HAP-1 (cell line): ENCODE measurements at regions not wholly inside any gene's neighbourhood (a gene's known extent, or its start where the extent isn't known, plus 50 kb on each side); places are given as distances from the start of the nearest gene placed in this dataset.

Source experiments
- DNase-seq, 2 experiments: peaks; one replicate each; pipeline ENCODE4 v3.0.0-alpha.2; 2016 to 2020; ENCODE audit warnings: low spot score in 2 of 2
- H3K27me3 ChIP-seq: fragments of 250-450 bp; sonication (Bioruptor Pico); 2 replicates; pipeline ENCODE4 v1.5.1; 2020; ENCODE audit warnings: low read depth, mild to moderate bottlenecking, moderate library complexity
- H3K36me3 ChIP-seq: fragments of 250-450 bp; sonication (Bioruptor Pico); replicated peaks from 2 replicates; pipeline ENCODE4 v1.5.1; 2020; ENCODE audit warnings: mild to moderate bottlenecking
- H3K4me1 ChIP-seq: fragments of 250-450 bp; sonication (Bioruptor Pico); 2 replicates; pipeline ENCODE4 v1.5.1; 2020; ENCODE audit warnings: mild to moderate bottlenecking
- H3K4me3 ChIP-seq: fragments of 250-450 bp; sonication (Bioruptor Pico); 2 replicates; pipeline ENCODE4 v1.5.1; 2020; ENCODE audit warnings: mild to moderate bottlenecking, moderate library complexity
- H3K9me3 ChIP-seq: fragments of 250-450 bp; sonication (Bioruptor Pico); 2 replicates; pipeline ENCODE4 v1.5.1; 2020; ENCODE audit warnings: mild to moderate bottlenecking, moderate library complexity
- in situ Hi-C: fragments of 300-500 bp; cut with MboI; formaldehyde crosslinking; loops from 3 replicates; pipeline ENCODE4 v1.14.3; 2020; ENCODE audit warnings: low sequenced_read_pairs, inconsistent platforms, mixed read lengths

- H3K27me3 ChIP-seq, result no peaks in the 10 kb centered on the region
- peaks cover 6% of the 10 kb centered on the region for H3K4me1 ChIP-seq
- no peaks in the 10 kb centered on the region for H3K9me3 ChIP-seq
- no peak for DNase-seq
- H3K4me3 ChIP-seq, result no peak overlapping the region
- H3K36me3 ChIP-seq, result no peaks in the 10 kb centered on the region
- in situ Hi-C loops, result loop anchor here (10.0 kb wide), 1 partner anchor 527 kb away; no protein-coding TSS in a partner anchor
Measured at GRCh38 chr6:163951326-163951725, 536.8 kb downstream of the QKI start.

GRCh38 chr6:163950159-163950558 lies 535.6 kb downstream of the QKI start:
- H3K9me3 ChIP-seq, result no peaks in the 10 kb centered on the region

GRCh38 chr6:163949431-163949830 lies 534.9 kb downstream of the QKI start:
- H3K4me3 ChIP-seq, result no peak overlapping the region
- in situ Hi-C loops, result no loop called here

More at GRCh38 chr6:163950159-163950558, 535.6 kb downstream of the QKI start:
- in situ Hi-C loops, result loop anchor here (10.0 kb wide), 1 partner anchor 525 kb away; no protein-coding TSS in a partner anchor
- Histone ChIP-seq H3K4me1 (peaks cover 4% of the 10 kb centered on the region), H3K4me3 (no peak overlapping the region), H3K36me3 (no peaks in the 10 kb centered on the region), H3K27me3 (no peaks in the 10 kb centered on the region)
- no peak for DNase-seq

GRCh38 chr6:163948250-163948649 lies 533.7 kb downstream of the QKI start:
- in situ Hi-C loops, result no loop called here

More at GRCh38 chr6:163949431-163949830, 534.9 kb downstream of the QKI start:
- no peak for DNase-seq
- H3K27me3 ChIP-seq, result no peaks in the 10 kb centered on the region
- no peaks in the 10 kb centered on the region for H3K36me3 ChIP-seq
- H3K9me3 ChIP-seq, result no peaks in the 10 kb centered on the region
- H3K4me1 ChIP-seq, result peaks cover 4% of the 10 kb centered on the region

GRCh38 chr6:163947276-163947675 lies 532.8 kb downstream of the QKI start:
- Histone ChIP-seq H3K9me3 (no peaks in the 10 kb centered on the region), H3K4me1 (peaks cover 11% of the 10 kb centered on the region), H3K36me3 (no peaks in the 10 kb centered on the region), H3K27me3 (no peaks in the 10 kb centered on the region), H3K4me3 (no peak overlapping the region)
- no peak for DNase-seq
- in situ Hi-C loops, result no loop called here

More at GRCh38 chr6:163948250-163948649, 533.7 kb downstream of the QKI start:
- Histone ChIP-seq H3K4me3 (no peak overlapping the region), H3K36me3 (no peaks in the 10 kb centered on the region), H3K4me1 (peaks cover 11% of the 10 kb centered on the region), H3K9me3 (no peaks in the 10 kb centered on the region), H3K27me3 (no peaks in the 10 kb centered on the region)
- no peak for DNase-seq

GRCh38 chr6:163946437-163946836 lies 531.9 kb downstream of the QKI start:
- H3K27me3 ChIP-seq, result no peaks in the 10 kb centered on the region
- H3K36me3 ChIP-seq, result no peaks in the 10 kb centered on the region
- peaks cover 11% of the 10 kb centered on the region for H3K4me1 ChIP-seq
- DNase-seq, result no peak
- H3K4me3 ChIP-seq, result no peak overlapping the region
- no peaks in the 10 kb centered on the region for H3K9me3 ChIP-seq
- in situ Hi-C loops, result no loop called here

- peaks cover 11% of the 10 kb centered on the region for H3K4me1 ChIP-seq
- in situ Hi-C loops, result no loop called here
- H3K9me3 ChIP-seq, result no peaks in the 10 kb centered on the region
- H3K36me3 ChIP-seq, result no peaks in the 10 kb centered on the region
- no peak overlapping the region for H3K4me3 ChIP-seq
- DNase-seq, result no peak
- no peaks in the 10 kb centered on the region for H3K27me3 ChIP-seq
Measured at GRCh38 chr6:163945808-163946207, 531.3 kb downstream of the QKI start.

GRCh38 chr6:163944897-163945296 lies 530.4 kb downstream of the QKI start:
- no peak for DNase-seq
- Histone ChIP-seq H3K36me3 (no peaks in the 10 kb centered on the region), H3K4me3 (no peak overlapping the region), H3K4me1 (peaks cover 7% of the 10 kb centered on the region; the same call in 1 of the 2 replicates), H3K27me3 (no peaks in the 10 kb centered on the region), H3K9me3 (no peaks in the 10 kb centered on the region)
- in situ Hi-C loops, result no loop called here

- Histone ChIP-seq H3K4me1 (peaks cover 7% of the 10 kb centered on the region; the same call in 1 of the 2 replicates), H3K4me3 (no peak overlapping the region), H3K36me3 (no peaks in the 10 kb centered on the region), H3K9me3 (no peaks in the 10 kb centered on the region), H3K27me3 (no peaks in the 10 kb centered on the region)
- in situ Hi-C loops, result no loop called here
- DNase-seq, result peak; percentile 20 to 64
Measured at GRCh38 chr6:163943607-163944385, 529.3 kb downstream of the QKI start.

- Histone ChIP-seq H3K36me3 (no peaks in the 10 kb centered on the region), H3K4me1 (peaks cover 7% of the 10 kb centered on the region; the same call in 1 of the 2 replicates), H3K27me3 (no peaks in the 10 kb centered on the region), H3K4me3 (no peak overlapping the region), H3K9me3 (no peaks in the 10 kb centered on the region)
- no peak for DNase-seq
- in situ Hi-C loops, result no loop called here
Measured at GRCh38 chr6:163942790-163943189, 528.3 kb downstream of the QKI start.

GRCh38 chr6:163941624-163941976 lies 527.1 kb downstream of the QKI start:
- H3K9me3 ChIP-seq, result no peaks in the 10 kb centered on the region
- H3K36me3 ChIP-seq, result no peaks in the 10 kb centered on the region
- no peak overlapping the region for H3K4me3 ChIP-seq
- no peak for DNase-seq
- no peaks in the 10 kb centered on the region for H3K27me3 ChIP-seq
- peaks cover 7% of the 10 kb centered on the region; the same call in 1 of the 2 replicates for H3K4me1 ChIP-seq
- in situ Hi-C loops, result no loop called here

- Histone ChIP-seq H3K4me1 (peaks cover 7% of the 10 kb centered on the region; the same call in 1 of the 2 replicates), H3K27me3 (no peaks in the 10 kb centered on the region), H3K4me3 (no peak overlapping the region), H3K9me3 (no peaks in the 10 kb centered on the region), H3K36me3 (no peaks in the 10 kb centered on the region)
- no peak for DNase-seq
- in situ Hi-C loops, result no loop called here
Measured at GRCh38 chr6:163940705-163941623, 526.4 kb downstream of the QKI start.

GRCh38 chr6:163937071-163937470 lies 522.6 kb downstream of the QKI start:
- Histone ChIP-seq H3K9me3 (no peaks in the 10 kb centered on the region; the same call in 1 of the 2 replicates), H3K4me1 (no peaks in the 10 kb centered on the region; the same call in 1 of the 2 replicates), H3K27me3 (no peaks in the 10 kb centered on the region), H3K4me3 (no peak overlapping the region), H3K36me3 (no peaks in the 10 kb centered on the region)
- in situ Hi-C loops, result no loop called here
- no peak for DNase-seq
